ENCODE measurements at regions not wholly inside any gene's neighbourhood (a gene's known extent, or its start where the extent isn't known, plus 50 kb on each side); places are given as distances from the start of the nearest gene placed in this dataset.

GRCh38 chr11:80616070-80616800, 1175.4 kb upstream of the TENM4 start:
- no peak for TF ChIP-seq CTCF (IDR thresholded peaks at IDR 0.05)
- intact Hi-C loops (cut with DNase I; ENCODE audit: low total_unique reads) = no loop called here
- H3K27ac ChIP-seq = no peak overlapping the region
- no peaks in the 10 kb centered on the region for H3K27me3 ChIP-seq
- no peak for DNase-seq
- H3K4me3 ChIP-seq = no peak overlapping the region
- H3K36me3 ChIP-seq = no peaks in the 10 kb centered on the region
- no peaks in the 10 kb centered on the region for H3K4me1 ChIP-seq
- no peaks in the 10 kb centered on the region for H3K9me3 ChIP-seq

GRCh38 chr11:80613655-80614054, 1172.8 kb upstream of the TENM4 start:
- TF ChIP-seq CTCF (IDR thresholded peaks at IDR 0.05) = no peak
- Histone ChIP-seq H3K36me3 (no peaks in the 10 kb centered on the region), H3K27ac (no peak overlapping the region), H3K4me1 (no peaks in the 10 kb centered on the region), H3K4me3 (no peak overlapping the region), H3K27me3 (no peaks in the 10 kb centered on the region), H3K9me3 (no peaks in the 10 kb centered on the region)
- intact Hi-C loops (cut with DNase I; ENCODE audit: low total_unique reads) = no loop called here
- no peak for DNase-seq

GRCh38 chr11:80610516-80610915, 1169.7 kb upstream of the TENM4 start:
- Histone ChIP-seq H3K27ac (no peak overlapping the region), H3K4me1 (no peaks in the 10 kb centered on the region), H3K9me3 (no peaks in the 10 kb centered on the region), H3K27me3 (no peaks in the 10 kb centered on the region), H3K36me3 (no peaks in the 10 kb centered on the region), H3K4me3 (no peak overlapping the region)
- intact Hi-C loops (cut with DNase I; ENCODE audit: low total_unique reads) = no loop called here
- no peak for DNase-seq
- no peak for TF ChIP-seq CTCF (IDR thresholded peaks at IDR 0.05)

GRCh38 chr11:80603472-80603871, 1162.6 kb upstream of the TENM4 start:
- H3K27me3 ChIP-seq = no peaks in the 10 kb centered on the region
- no peaks in the 10 kb centered on the region for H3K36me3 ChIP-seq
- no peak overlapping the region for H3K27ac ChIP-seq
- DNase-seq = no peak
- TF ChIP-seq CTCF (IDR thresholded peaks at IDR 0.05) = no peak
- H3K9me3 ChIP-seq = no peaks in the 10 kb centered on the region
- no peak overlapping the region for H3K4me3 ChIP-seq
- intact Hi-C loops (cut with DNase I; ENCODE audit: low total_unique reads) = no loop called here
- H3K4me1 ChIP-seq = no peaks in the 10 kb centered on the region

GRCh38 chr11:80598905-80599304, 1158.1 kb upstream of the TENM4 start:
- DNase-seq = no peak
- intact Hi-C loops (cut with DNase I; ENCODE audit: low total_unique reads) = no loop called here
- Histone ChIP-seq H3K9me3 (no peaks in the 10 kb centered on the region), H3K27me3 (no peaks in the 10 kb centered on the region), H3K4me1 (peaks cover 0 to 3% (median 0%) of the 10 kb centered on the region in 4 donors), H3K36me3 (no peaks in the 10 kb centered on the region), H3K27ac (no peak overlapping the region), H3K4me3 (no peak overlapping the region)
- TF ChIP-seq CTCF (IDR thresholded peaks at IDR 0.05) = no peak

All from tibial artery (tissue), 4 donors.